GM19455 (cell line): ENCODE measurements at regions not wholly inside any gene's neighbourhood (a gene's known extent, or its start where the extent isn't known, plus 50 kb on each side); places are given as distances from the start of the nearest gene placed in this dataset.

ENCODE experiments used
- ATAC-seq: cut with Tn5 transposase; IDR thresholded peaks from one replicate; pipeline ENCODE4 v1.9.1; 2021; ENCODE audit not compliant: unreplicated experiment

- ATAC-seq = no peak
Observed at GRCh38 chr13:106850973-106851650, 283.2 kb upstream of the ARGLU1 start.

DNA sequence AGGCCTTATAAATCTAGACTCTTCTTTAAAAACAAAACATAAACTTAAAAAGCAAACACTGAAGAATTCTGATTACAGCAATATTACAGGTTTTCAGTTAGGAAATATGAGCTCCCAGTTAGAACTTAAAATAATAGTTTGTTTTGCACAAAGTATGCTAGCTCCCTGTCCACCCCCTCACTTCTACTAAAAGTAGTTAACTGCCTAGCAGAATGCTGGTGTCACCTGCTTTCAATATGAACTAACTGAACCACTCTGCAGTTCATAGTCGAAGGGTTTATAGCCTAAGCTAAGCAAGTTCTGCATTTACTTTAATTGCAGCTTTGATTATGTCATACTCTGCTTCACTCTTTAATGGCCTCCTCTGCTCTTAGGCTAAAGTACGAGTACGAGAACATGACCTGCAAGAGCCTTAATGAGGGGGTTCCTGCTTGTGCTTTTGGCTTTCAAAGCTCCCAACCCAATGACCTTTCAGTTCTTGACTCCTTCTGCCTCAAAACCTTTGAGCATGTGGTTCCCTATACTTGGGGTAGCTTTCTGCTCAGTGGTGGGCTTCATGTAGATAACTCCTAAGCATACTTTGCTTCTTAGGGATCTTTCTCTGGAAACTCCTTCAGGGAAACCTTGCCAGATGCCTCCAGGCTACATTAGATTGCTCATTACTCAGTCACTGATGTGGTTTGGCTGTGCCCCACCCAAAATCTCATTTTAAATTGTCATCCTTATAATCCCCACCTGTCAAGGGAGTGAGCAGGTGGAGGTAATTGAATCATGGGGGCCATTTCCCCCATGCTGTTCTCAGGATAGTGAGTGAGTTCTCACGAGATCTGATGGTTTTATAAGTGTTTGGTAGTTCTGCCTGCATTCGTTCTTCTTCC is 278.9 kb upstream of the ARGLU1 start:
- ATAC-seq = no peak

- no peak for ATAC-seq
Observed at GRCh38 chr13:106836186-106836802, 268.4 kb upstream of the ARGLU1 start.

GRCh38 chr13:106835477-106835876 is 267.5 kb upstream of the ARGLU1 start:
- ATAC-seq = no peak

GRCh38 chr13:106821979-106822378 is 254.0 kb upstream of the ARGLU1 start:
- no peak for ATAC-seq

GRCh38 chr13:106819413-106820180 is 251.7 kb upstream of the ARGLU1 start:
- no peak for ATAC-seq

DNA sequence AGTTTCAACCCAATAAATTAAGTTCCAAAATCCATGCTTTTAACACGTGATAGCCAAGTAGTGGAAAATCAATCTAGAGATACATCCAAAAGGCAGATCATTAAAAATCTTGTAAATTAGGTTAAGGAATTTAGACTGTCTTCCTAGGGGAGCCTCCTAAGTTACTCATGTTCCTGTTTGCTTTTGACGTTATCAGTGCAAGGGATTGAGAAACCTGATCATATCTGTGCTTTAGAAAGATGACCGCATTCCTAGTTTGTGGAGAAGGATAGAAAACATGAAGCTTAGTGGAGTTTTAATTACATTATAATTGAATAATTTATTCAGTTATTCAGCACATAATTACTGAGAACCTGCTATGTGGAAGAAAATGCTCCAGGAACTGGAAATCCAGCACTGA is 251.0 kb upstream of the ARGLU1 start:
- no peak for ATAC-seq

DNA sequence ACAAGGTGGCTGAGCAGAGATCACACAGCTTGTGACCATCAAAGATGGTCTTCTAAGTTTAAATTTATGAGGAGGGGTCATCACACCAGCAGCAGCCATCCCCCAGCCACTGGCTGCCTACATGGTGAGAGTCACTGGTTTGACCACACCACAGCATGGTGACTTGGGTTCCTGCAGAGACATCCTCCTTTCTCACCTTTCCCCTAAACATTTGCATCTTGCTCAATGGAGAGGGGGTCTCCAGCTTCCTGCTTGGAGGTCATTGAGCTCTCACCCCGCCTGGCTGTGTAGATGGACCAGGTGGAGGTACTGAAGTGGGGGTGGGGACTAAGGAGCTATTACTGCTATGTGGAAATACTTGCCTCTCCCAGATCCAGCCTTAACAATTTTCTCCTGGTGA is 247.6 kb upstream of the ARGLU1 start:
- ATAC-seq = no peak

GRCh38 chr13:106814463-106814862 is 246.5 kb upstream of the ARGLU1 start:
- ATAC-seq = no peak

GRCh38 chr13:106810069-106810468 is 242.1 kb upstream of the ARGLU1 start:
- ATAC-seq = no peak

- ATAC-seq = no peak
Observed at GRCh38 chr13:106804991-106805390, 237.1 kb upstream of the ARGLU1 start.

DNA sequence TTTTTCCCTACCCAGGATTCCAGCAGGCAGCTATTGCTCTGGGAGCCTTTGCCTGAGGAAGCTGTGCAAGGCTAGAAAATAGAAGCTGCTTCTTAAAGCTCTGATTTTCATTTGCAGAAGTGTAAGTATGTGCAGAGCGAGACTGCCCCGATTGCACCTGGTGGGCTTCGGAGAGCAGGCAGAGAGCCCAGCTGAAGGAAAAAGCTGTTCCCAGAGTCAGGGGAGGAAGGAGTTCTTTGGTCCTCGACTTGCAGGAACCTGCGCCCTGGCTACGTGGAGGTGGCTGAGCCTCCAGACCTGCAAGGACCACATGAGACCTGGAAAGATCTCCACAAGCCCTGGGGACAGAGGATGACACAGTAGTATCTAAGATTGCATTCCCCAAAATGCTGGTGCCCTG is 235.0 kb upstream of the ARGLU1 start:
- no peak for ATAC-seq

DNA sequence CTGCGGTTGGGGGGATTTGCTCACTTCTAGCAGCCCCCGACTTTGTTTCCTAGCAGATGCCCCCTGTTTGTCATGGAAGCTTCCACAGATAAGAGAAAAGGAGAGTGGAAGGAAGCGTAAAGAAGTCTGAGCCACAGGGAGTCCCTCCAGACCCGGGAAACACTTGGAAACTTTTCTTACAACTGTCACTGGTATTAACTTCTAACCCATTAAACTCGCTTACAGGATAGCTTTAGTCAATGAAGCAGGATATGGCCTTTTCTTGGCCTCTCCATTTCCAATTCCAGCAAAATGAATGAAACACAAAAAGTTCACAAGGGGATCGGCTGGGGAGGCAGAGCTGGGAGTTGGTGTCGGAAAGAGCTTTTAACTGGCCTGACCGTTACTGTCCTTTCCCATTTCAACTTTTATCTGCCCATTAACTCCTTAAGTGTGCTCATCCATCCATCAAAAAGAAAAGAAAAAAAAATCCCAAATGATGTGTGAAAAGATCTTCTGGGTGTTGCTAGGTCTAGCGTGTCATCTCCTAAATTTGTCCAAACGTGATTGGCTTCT is 231.9 kb upstream of the ARGLU1 start:
- no peak for ATAC-seq

DNA sequence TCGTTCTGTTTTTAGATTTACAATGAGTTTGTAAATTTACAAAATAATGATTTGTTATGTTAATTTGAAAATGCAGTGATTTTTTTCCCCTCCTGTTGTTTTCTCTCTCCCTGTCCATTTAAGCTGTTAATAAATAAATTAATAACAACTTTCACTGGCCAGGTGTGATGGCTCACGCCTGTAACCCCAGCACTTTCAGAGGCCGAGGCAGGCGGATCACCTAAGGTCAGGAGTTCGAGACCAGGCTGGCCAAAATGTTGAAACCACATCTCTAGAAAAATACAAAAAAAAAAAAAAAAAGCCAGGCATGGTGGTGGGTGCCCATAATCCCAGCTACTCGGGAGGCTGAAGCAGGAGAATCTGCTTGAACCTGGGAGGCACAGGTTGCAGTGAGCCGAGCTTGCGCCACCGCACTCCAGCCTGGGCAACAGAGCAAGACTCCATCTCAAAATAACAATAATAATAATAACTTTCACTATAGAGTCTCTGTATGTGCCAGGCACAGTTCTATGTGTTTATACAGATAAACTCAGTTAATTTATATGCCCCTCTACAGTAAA is 229.2 kb upstream of the ARGLU1 start:
- ATAC-seq = no peak

DNA sequence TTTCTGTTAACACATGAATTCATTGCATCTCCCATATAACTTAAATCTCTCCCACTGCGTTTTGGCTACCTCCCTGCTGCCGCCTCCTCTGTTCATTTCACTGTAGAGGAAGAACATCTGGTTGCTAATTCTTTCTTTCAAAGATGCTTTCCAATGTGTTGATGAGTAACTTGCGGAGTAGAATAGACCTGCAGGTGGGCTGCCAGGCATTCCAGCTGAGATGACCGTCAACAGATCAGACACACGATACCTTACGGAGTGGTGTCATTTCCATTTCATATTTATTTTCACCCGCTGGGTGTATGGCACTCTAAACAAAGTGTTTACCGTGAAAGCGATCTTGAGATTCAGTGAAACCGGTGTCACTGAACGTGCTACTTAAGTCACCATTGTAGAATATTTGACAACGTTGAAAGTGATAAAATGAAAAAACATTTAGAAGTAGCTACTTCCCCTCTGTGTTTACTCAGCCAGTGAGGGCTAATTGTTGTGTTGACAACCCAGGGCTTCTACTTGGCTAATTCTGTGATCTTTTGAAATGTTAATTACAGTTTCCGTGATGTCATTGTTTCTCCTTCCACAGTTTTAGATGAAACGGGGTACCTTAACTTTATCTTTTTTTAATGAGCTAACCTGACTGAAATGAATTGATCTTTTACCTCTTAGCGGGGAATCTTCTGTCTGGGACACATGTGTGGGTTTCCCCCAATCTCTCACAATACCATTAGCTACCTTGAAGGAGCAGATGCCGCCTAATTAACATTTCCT is 228.5 kb upstream of the ARGLU1 start:
- ATAC-seq = peak; percentile 47

DNA sequence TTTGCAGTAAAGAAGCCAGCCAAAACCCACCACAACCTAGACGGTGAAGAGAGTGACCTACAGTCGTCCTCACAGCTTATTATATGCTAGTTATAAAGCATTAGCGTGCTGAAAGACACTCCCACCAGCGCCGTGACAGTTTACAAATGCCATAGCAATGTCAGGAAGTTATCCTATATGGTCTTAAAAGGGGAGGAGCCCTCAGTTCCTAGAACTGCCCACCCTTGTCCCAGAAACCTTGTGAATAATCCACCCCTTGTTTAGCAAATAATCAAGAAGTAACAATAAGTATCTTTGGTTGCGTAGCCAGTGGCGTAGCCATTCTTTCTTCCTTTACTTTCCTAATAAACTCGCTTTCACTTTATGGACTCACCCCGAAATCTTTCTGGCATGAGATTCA is 227.9 kb upstream of the ARGLU1 start:
- ATAC-seq = peak; percentile 17

GRCh38 chr13:106794117-106794516 is 226.2 kb upstream of the ARGLU1 start:
- ATAC-seq = no peak

DNA sequence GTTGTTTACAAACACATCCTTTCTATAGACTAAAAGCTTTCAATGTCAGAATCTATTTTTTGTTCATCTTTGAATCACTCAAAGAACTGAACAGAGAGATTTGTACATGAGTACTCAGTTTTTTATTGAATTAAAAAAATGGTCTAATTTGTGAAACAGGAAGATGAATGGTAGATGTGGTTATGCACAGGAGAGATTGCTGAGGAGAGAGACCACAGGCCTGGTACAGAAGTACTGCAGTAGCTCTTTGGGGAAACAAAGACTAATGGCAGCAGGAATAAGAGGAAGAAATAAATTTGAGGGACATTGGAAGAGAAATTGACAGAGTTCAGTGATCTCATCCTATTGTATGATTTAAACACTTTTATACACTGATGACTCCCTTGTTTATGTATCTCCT is 222.0 kb upstream of the ARGLU1 start:
- no peak for ATAC-seq

GRCh38 chr13:106786006-106786563 is 218.1 kb upstream of the ARGLU1 start:
- no peak for ATAC-seq

- no peak for ATAC-seq
Observed at GRCh38 chr13:106774621-106775020, 206.7 kb upstream of the ARGLU1 start.
